ENCODE measurements at regions not wholly inside any gene's neighbourhood (a gene's known extent, or its start where the extent isn't known, plus 50 kb on each side); places are given as distances from the start of the nearest gene placed in this dataset.

GRCh38 chr2:8478471-8478793 is 203.4 kb upstream of the ID2 start:
- Histone ChIP-seq H3K9me3 (ENCODE audit: control insufficient read depth, insufficient read depth, low read length) (no peaks in the 10 kb centered on the region), H3K27ac (ENCODE audit: low read length) (no peak overlapping the region), H3K4me1 (ENCODE audit: control insufficient read depth, insufficient read depth, low read length) (no peaks in the 10 kb centered on the region), H3K36me3 (ENCODE audit: control insufficient read depth, insufficient read depth, low read length) (no peaks in the 10 kb centered on the region), H3K27me3 (ENCODE audit: control insufficient read depth, insufficient read depth, low read length) (no peaks in the 10 kb centered on the region), H3K4me3 (ENCODE audit: low read length) (no peak overlapping the region)
- DNase-seq (ENCODE audit: low read depth, low spot score): no peak
- no CpG with 5 or more reads among the region's 4 CpGs for WGBS (ENCODE audit: insufficient coverage, insufficient read length)

DNA sequence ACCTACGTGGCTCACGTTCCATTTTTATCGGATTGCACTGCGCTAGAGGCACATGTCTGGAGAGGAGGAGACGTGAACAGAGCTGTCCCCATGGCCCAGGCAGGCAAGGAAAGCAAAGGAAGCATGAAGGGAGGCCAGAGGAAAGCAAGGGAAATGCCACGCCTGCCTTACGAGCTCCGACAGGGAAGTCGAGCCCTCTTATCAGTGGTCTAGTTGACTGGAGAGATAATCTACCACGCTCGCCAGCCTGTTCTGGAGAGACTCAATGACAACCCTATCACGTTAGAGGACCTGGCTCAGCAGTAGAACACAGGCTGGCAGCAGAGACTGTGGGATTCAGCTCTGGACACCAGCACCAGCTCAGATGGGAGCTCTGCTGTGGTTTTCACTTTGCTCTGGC is 202.6 kb upstream of the ID2 start:
- no peak overlapping the region for H3K27ac ChIP-seq (ENCODE audit: low read length)
- no peaks in the 10 kb centered on the region for H3K9me3 ChIP-seq (ENCODE audit: control insufficient read depth, insufficient read depth, low read length)
- DNase-seq (ENCODE audit: low read depth, low spot score): no peak
- no peaks in the 10 kb centered on the region for H3K36me3 ChIP-seq (ENCODE audit: control insufficient read depth, insufficient read depth, low read length)
- no peaks in the 10 kb centered on the region for H3K4me1 ChIP-seq (ENCODE audit: control insufficient read depth, insufficient read depth, low read length)
- H3K27me3 ChIP-seq (ENCODE audit: control insufficient read depth, insufficient read depth, low read length): no peaks in the 10 kb centered on the region
- no CpG with 5 or more reads among the region's 12 CpGs for WGBS (ENCODE audit: insufficient coverage, insufficient read length)
- no peak overlapping the region for H3K4me3 ChIP-seq (ENCODE audit: low read length)

DNA sequence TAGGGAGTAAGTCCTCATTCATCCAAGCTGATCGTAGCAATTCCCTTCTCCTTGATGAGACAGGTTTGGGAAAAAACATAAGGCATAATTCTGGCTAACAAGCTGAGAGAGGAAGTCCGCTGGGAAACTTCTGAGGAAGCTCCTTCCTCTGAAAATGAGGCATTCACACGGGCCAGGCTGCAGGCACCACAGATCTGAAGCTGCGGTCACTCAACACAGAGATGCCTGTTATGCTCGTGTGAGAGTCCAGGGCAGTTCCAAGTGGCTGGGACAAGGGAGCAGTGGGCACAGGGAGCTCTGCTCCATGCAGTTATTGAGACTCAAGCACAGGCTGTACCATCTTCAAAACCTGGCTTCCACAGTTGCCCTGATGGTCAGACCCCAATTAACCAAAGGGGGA is 200.9 kb upstream of the ID2 start:
- no peak overlapping the region for H3K27ac ChIP-seq (ENCODE audit: low read length)
- no CpG with 5 or more reads among the region's 5 CpGs for WGBS (ENCODE audit: insufficient coverage, insufficient read length)

DNA sequence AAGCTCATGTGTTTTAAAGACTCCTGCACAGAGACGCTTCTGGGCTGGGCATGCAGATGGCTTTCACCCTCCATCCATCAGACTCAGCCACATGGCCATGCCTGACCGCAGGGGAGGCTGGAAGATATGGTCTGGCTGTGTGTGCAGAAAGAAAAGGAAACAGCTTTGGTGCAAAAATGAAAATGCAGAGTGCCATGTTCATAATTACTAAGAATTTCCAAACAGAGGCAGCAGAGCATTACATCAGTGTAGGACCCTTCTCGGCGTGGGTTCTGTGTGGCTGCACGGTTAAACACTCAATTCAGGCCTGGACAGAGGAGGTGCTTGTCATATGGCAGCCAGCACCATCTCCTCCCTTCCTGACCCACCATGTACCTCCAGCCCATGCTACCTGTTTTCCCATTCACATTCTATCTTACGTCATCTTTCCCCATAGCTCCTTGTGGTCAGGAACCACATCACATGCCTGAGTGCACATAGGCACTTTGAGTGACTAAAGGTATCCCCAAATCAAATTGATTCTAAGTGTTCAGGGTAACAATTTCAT is 200.3 kb upstream of the ID2 start:
- Histone ChIP-seq H3K36me3 (ENCODE audit: control insufficient read depth, insufficient read depth, low read length) (no peaks in the 10 kb centered on the region), H3K9me3 (ENCODE audit: control insufficient read depth, insufficient read depth, low read length) (no peaks in the 10 kb centered on the region), H3K4me1 (ENCODE audit: control insufficient read depth, insufficient read depth, low read length) (no peaks in the 10 kb centered on the region), H3K27me3 (ENCODE audit: control insufficient read depth, insufficient read depth, low read length) (no peaks in the 10 kb centered on the region), H3K4me3 (ENCODE audit: low read length) (no peak overlapping the region), H3K27ac (ENCODE audit: low read length) (no peak overlapping the region)
- WGBS (ENCODE audit: insufficient coverage, insufficient read length): no CpG with 5 or more reads among the region's 6 CpGs
- no peak for DNase-seq (ENCODE audit: low read depth, low spot score)

More for the DNA sequence above, 200.9 kb upstream of the ID2 start:
- no peaks in the 10 kb centered on the region for H3K36me3 ChIP-seq (ENCODE audit: control insufficient read depth, insufficient read depth, low read length)
- no peaks in the 10 kb centered on the region for H3K4me1 ChIP-seq (ENCODE audit: control insufficient read depth, insufficient read depth, low read length)
- H3K9me3 ChIP-seq (ENCODE audit: control insufficient read depth, insufficient read depth, low read length): no peaks in the 10 kb centered on the region
- no peak overlapping the region for H3K4me3 ChIP-seq (ENCODE audit: low read length)
- H3K27me3 ChIP-seq (ENCODE audit: control insufficient read depth, insufficient read depth, low read length): no peaks in the 10 kb centered on the region
- DNase-seq (ENCODE audit: low read depth, low spot score): no peak

- Histone ChIP-seq H3K27ac (ENCODE audit: low read length) (no peak overlapping the region), H3K4me1 (ENCODE audit: control insufficient read depth, insufficient read depth, low read length) (no peaks in the 10 kb centered on the region), H3K4me3 (ENCODE audit: low read length) (no peak overlapping the region), H3K9me3 (ENCODE audit: control insufficient read depth, insufficient read depth, low read length) (no peaks in the 10 kb centered on the region), H3K27me3 (ENCODE audit: control insufficient read depth, insufficient read depth, low read length) (no peaks in the 10 kb centered on the region), H3K36me3 (ENCODE audit: control insufficient read depth, insufficient read depth, low read length) (no peaks in the 10 kb centered on the region)
- no peak for DNase-seq (ENCODE audit: low read depth, low spot score)
- WGBS (ENCODE audit: insufficient coverage, insufficient read length): no CpG with 5 or more reads among the region's 4 CpGs
Measured at GRCh38 chr2:8482432-8482831, 199.4 kb upstream of the ID2 start.

DNA sequence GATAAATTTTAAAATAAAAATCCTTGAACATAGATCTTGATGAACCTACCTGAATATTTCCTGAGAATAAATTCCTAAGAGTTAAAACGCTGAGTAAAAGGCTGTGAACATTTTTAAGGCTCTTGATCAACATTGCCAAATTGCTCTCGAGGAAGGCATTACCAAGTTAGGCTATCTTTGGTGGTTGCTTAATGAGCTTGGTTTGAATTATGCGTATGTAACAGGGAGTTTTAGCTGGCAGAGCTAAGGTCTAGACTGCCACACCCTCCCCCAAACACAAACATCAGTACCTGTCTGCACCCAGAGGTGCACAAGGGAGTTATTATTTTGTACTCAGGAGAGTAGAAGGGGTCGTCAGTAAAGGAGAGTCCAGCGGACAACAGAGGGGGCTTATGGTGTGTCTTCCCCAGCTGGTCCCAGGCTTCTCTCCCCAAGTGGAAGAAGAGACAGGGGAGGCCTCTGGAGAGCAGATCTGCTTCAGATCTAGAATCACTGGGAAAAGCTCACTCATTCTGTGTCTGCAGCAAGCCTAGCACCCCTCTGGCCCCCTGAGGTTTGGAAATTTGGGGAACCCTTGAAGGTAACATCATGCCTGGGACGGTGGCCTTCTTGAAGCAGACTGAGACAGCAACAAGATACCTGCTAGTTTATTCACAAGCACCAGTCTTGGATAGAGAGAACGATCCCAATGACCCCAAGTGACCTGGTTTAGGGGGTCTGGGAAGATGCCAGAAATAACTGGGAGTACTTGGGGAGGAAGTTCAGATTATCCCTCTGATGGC is 197.2 kb upstream of the ID2 start:
- WGBS (ENCODE audit: insufficient coverage, insufficient read length): no CpG with 5 or more reads among the region's 7 CpGs
- Histone ChIP-seq H3K27me3 (ENCODE audit: control insufficient read depth, insufficient read depth, low read length) (no peaks in the 10 kb centered on the region), H3K9me3 (ENCODE audit: control insufficient read depth, insufficient read depth, low read length) (no peaks in the 10 kb centered on the region), H3K36me3 (ENCODE audit: control insufficient read depth, insufficient read depth, low read length) (no peaks in the 10 kb centered on the region), H3K4me3 (ENCODE audit: low read length) (no peak overlapping the region), H3K27ac (ENCODE audit: low read length) (no peak overlapping the region), H3K4me1 (ENCODE audit: control insufficient read depth, insufficient read depth, low read length) (no peaks in the 10 kb centered on the region)
- no peak for DNase-seq (ENCODE audit: low read depth, low spot score)

DNA sequence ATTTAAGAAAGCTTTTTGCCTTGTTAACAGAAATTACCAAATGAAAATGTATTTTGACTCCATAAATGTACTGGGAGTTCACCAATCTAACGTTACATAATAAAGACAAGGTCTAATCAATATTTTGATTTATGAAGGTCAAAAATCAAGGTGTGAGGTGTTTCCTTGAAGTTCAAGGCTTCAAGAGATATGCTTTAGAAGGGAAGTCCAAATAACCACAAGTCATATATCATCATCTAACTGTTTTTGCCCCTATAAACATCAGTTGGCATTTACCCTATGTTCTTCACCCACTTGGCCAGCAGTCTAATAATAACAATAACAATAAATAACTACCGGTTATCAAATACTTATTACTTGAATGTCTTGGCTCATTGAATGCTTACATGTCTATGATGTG is 196.1 kb upstream of the ID2 start:
- H3K9me3 ChIP-seq (ENCODE audit: control insufficient read depth, insufficient read depth, low read length): no peaks in the 10 kb centered on the region
- WGBS (ENCODE audit: insufficient coverage, insufficient read length): no CpG with 5 or more reads among the region's 2 CpGs

GRCh38 chr2:8486141-8486540 is 195.7 kb upstream of the ID2 start:
- Histone ChIP-seq H3K4me1 (ENCODE audit: control insufficient read depth, insufficient read depth, low read length) (no peaks in the 10 kb centered on the region), H3K36me3 (ENCODE audit: control insufficient read depth, insufficient read depth, low read length) (no peaks in the 10 kb centered on the region), H3K27me3 (ENCODE audit: control insufficient read depth, insufficient read depth, low read length) (no peaks in the 10 kb centered on the region), H3K9me3 (ENCODE audit: control insufficient read depth, insufficient read depth, low read length) (no peaks in the 10 kb centered on the region), H3K27ac (ENCODE audit: low read length) (no peak overlapping the region), H3K4me3 (ENCODE audit: low read length) (no peak overlapping the region)
- DNase-seq (ENCODE audit: low read depth, low spot score): no peak
- WGBS (ENCODE audit: insufficient coverage, insufficient read length): no CpG with 5 or more reads among the region's 4 CpGs

More for the DNA sequence above, 196.1 kb upstream of the ID2 start:
- H3K27ac ChIP-seq (ENCODE audit: low read length): no peak overlapping the region
- no peaks in the 10 kb centered on the region for H3K4me1 ChIP-seq (ENCODE audit: control insufficient read depth, insufficient read depth, low read length)
- DNase-seq (ENCODE audit: low read depth, low spot score): no peak
- no peaks in the 10 kb centered on the region for H3K36me3 ChIP-seq (ENCODE audit: control insufficient read depth, insufficient read depth, low read length)
- no peak overlapping the region for H3K4me3 ChIP-seq (ENCODE audit: low read length)
- H3K27me3 ChIP-seq (ENCODE audit: control insufficient read depth, insufficient read depth, low read length): no peaks in the 10 kb centered on the region

DNA sequence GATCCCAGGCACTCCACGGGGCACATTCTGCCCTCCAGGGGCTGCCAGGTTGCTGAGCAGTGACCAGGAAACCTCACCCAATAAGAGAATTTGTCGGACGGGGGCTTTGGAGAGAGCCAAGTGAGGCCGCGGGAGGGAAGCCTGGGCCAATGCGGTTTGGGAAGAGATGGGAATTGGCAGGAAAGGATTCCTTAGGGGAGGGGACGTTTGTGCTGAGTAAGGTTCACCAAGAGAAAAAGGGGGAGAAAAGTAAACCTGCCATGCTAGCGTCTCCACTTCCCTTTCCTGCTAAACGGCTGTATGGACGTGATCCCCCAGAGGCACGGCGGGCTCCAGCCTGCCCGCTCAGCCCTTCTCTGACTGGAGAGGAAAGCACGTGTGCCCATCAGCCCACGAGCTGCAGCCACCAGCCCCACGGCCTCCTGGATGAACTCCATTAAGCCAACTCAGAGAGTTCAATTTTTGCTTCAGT is 194.4 kb upstream of the ID2 start:
- Histone ChIP-seq H3K4me3 (ENCODE audit: low read length) (no peak overlapping the region; the same call in 1 of the 2 replicates), H3K27me3 (ENCODE audit: control insufficient read depth, insufficient read depth, low read length) (no peaks in the 10 kb centered on the region), H3K4me1 (ENCODE audit: control insufficient read depth, insufficient read depth, low read length) (no peaks in the 10 kb centered on the region), H3K36me3 (ENCODE audit: control insufficient read depth, insufficient read depth, low read length) (no peaks in the 10 kb centered on the region), H3K27ac (ENCODE audit: low read length) (no peak overlapping the region), H3K9me3 (ENCODE audit: control insufficient read depth, insufficient read depth, low read length) (no peaks in the 10 kb centered on the region)
- no CpG with 5 or more reads among the region's 16 CpGs for WGBS (ENCODE audit: insufficient coverage, insufficient read length)
- no peak for DNase-seq (ENCODE audit: low read depth, low spot score)

DNA sequence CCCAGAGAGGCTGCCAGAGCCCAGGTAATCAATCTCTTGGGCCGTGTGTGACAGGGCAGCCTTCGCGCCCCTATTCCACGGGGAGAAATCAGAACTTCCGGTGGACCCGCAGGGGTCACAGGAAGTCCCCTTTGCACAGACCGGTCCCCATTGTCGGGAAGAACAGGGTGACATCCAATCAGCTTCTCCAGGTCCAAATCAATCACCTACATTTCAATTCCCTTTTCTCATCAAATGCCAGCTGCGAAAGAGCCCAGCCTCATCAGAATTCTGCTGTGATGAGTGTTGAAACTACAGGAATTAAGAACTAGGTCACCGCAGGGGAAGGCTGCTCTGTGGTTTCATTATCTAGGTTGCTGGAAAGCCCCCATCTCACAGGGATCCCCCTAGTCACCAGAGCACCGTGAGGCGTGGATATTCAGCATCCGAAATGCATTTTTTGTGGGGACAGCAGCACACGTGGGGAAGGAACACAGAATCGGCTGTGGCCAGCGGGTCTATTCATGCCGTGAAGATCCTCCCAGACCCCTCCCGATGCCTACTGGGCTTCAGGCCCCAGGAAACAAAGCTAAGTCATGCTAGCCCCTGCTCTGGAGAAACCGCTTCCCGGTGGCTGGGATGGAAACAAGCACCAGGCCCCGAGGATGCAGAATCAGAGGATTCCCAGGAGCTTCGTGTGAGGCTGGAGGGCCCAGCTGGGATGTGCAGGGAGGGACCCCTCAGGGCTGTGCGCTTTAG is 193.7 kb upstream of the ID2 start:
- no peak overlapping the region for H3K4me3 ChIP-seq (ENCODE audit: low read length)
- no peaks in the 10 kb centered on the region for H3K27me3 ChIP-seq (ENCODE audit: control insufficient read depth, insufficient read depth, low read length)
- H3K9me3 ChIP-seq (ENCODE audit: control insufficient read depth, insufficient read depth, low read length): no peaks in the 10 kb centered on the region
- no peaks in the 10 kb centered on the region for H3K4me1 ChIP-seq (ENCODE audit: control insufficient read depth, insufficient read depth, low read length)
- no peak overlapping the region for H3K27ac ChIP-seq (ENCODE audit: low read length)
- H3K36me3 ChIP-seq (ENCODE audit: control insufficient read depth, insufficient read depth, low read length): no peaks in the 10 kb centered on the region
- no peak for DNase-seq (ENCODE audit: low read depth, low spot score)
- no CpG with 5 or more reads among the region's 23 CpGs for WGBS (ENCODE audit: insufficient coverage, insufficient read length)

Measured in iPS DF 6.9 (cell line).